ENCODE measurements at regions not wholly inside any gene's neighbourhood (a gene's known extent, or its start where the extent isn't known, plus 50 kb on each side); places are given as distances from the start of the nearest gene placed in this dataset.

GRCh38 chr10:133006202-133006601 is 63.8 kb upstream of the CFAP46 start:
- DNase-seq (ENCODE audit: low spot score) = no peak

GRCh38 chr10:133004478-133004877 is 62.1 kb upstream of the CFAP46 start:
- DNase-seq (ENCODE audit: low spot score) = no peak

GRCh38 chr10:133003188-133003587 is 60.8 kb upstream of the CFAP46 start:
- DNase-seq (ENCODE audit: low spot score) = no peak

GRCh38 chr10:133002685-133003084 is 60.3 kb upstream of the CFAP46 start:
- no peak for DNase-seq (ENCODE audit: low spot score)

GRCh38 chr10:133001114-133001513 is 58.7 kb upstream of the CFAP46 start:
- DNase-seq (ENCODE audit: low spot score) = no peak

- no peak for DNase-seq (ENCODE audit: low spot score)
Observed at GRCh38 chr10:133000648-133001047, 58.3 kb upstream of the CFAP46 start.

GRCh38 chr10:132997517-132998265 is 55.3 kb upstream of the CFAP46 start:
- DNase-seq (ENCODE audit: low spot score) = no peak

- DNase-seq (ENCODE audit: low spot score) = no peak
Observed at GRCh38 chr10:132996603-132997343, 54.4 kb upstream of the CFAP46 start.

GRCh38 chr10:132995909-132996602 is 53.7 kb upstream of the CFAP46 start:
- no peak for DNase-seq (ENCODE audit: low spot score)

- no peak for DNase-seq (ENCODE audit: low spot score)
Observed at GRCh38 chr10:132994811-132995210, 52.4 kb upstream of the CFAP46 start.

GRCh38 chr10:132994185-132994796 is 51.9 kb upstream of the CFAP46 start:
- DNase-seq (ENCODE audit: low spot score) = peak; percentile 81

GRCh38 chr10:132993271-132994184 is 51.2 kb upstream of the CFAP46 start:
- no peak for DNase-seq (ENCODE audit: low spot score)

- DNase-seq (ENCODE audit: low spot score) = no peak
Observed at GRCh38 chr10:132992433-132993215, 50.3 kb upstream of the CFAP46 start.

All from AG20443 (cell line).